ENCODE measurements at regions not wholly inside any gene's neighbourhood (a gene's known extent, or its start where the extent isn't known, plus 50 kb on each side); places are given as distances from the start of the nearest gene placed in this dataset.
"Not testable (repeated sequence)": the region's sequence is repeated elsewhere in the genome, so short reads cannot be mapped to it uniquely, and the experiment has no call there.

- DNase-seq, result no peak
- in situ Hi-C loops (cut with MboI; ENCODE audit: low pct_unique_long_range_greater_than_20kb, low sequenced_read_pairs), result no loop called here
These were observed 888.6 kb upstream of the NRXN1 start for GRCh38 chr2:51920509-51920908.

GRCh38 chr2:51919395-51919794, 887.5 kb upstream of the NRXN1 start:
- DNase-seq, result no peak
- in situ Hi-C loops (cut with MboI; ENCODE audit: low pct_unique_long_range_greater_than_20kb, low sequenced_read_pairs), result no loop called here

- DNase-seq, result no peak
- in situ Hi-C loops (cut with MboI; ENCODE audit: low pct_unique_long_range_greater_than_20kb, low sequenced_read_pairs), result no loop called here
These were observed 886.2 kb upstream of the NRXN1 start for GRCh38 chr2:51918113-51918512.

- no peak for DNase-seq
- in situ Hi-C loops (cut with MboI; ENCODE audit: low pct_unique_long_range_greater_than_20kb, low sequenced_read_pairs), result no loop called here
These were observed 871.8 kb upstream of the NRXN1 start for GRCh38 chr2:51903728-51904127.

- in situ Hi-C loops (cut with MboI; ENCODE audit: low pct_unique_long_range_greater_than_20kb, low sequenced_read_pairs), result no loop called here
- no peak for DNase-seq
These were observed 867.7 kb upstream of the NRXN1 start for GRCh38 chr2:51899643-51900042.

- DNase-seq; in situ Hi-C loops (cut with MboI; ENCODE audit: low pct_unique_long_range_greater_than_20kb, low sequenced_read_pairs): not testable (repeated sequence)
These were observed 862.7 kb upstream of the NRXN1 start for GRCh38 chr2:51894584-51894983.

GRCh38 chr2:51888120-51888519, 856.2 kb upstream of the NRXN1 start:
- in situ Hi-C loops (cut with MboI; ENCODE audit: low pct_unique_long_range_greater_than_20kb, low sequenced_read_pairs), result no loop called here
- DNase-seq, result no peak

- in situ Hi-C loops (cut with MboI; ENCODE audit: low pct_unique_long_range_greater_than_20kb, low sequenced_read_pairs), result no loop called here
- no peak for DNase-seq
These were observed 849.7 kb upstream of the NRXN1 start for GRCh38 chr2:51881673-51882072.

GRCh38 chr2:51880153-51880552, 848.2 kb upstream of the NRXN1 start:
- in situ Hi-C loops (cut with MboI; ENCODE audit: low pct_unique_long_range_greater_than_20kb, low sequenced_read_pairs), result no loop called here
- DNase-seq, result no peak

GRCh38 chr2:51866361-51866760, 834.4 kb upstream of the NRXN1 start:
- DNase-seq, result no peak
- in situ Hi-C loops (cut with MboI; ENCODE audit: low pct_unique_long_range_greater_than_20kb, low sequenced_read_pairs), result no loop called here

GRCh38 chr2:51859260-51859659, 827.3 kb upstream of the NRXN1 start:
- DNase-seq, result no peak
- in situ Hi-C loops (cut with MboI; ENCODE audit: low pct_unique_long_range_greater_than_20kb, low sequenced_read_pairs), result no loop called here

GRCh38 chr2:51855683-51856082, 823.8 kb upstream of the NRXN1 start:
- no peak for DNase-seq
- in situ Hi-C loops (cut with MboI; ENCODE audit: low pct_unique_long_range_greater_than_20kb, low sequenced_read_pairs), result no loop called here

GRCh38 chr2:51846796-51847195, 814.9 kb upstream of the NRXN1 start:
- no peak for DNase-seq
- in situ Hi-C loops (cut with MboI; ENCODE audit: low pct_unique_long_range_greater_than_20kb, low sequenced_read_pairs), result no loop called here

- in situ Hi-C loops (cut with MboI; ENCODE audit: low pct_unique_long_range_greater_than_20kb, low sequenced_read_pairs), result no loop called here
- no peak for DNase-seq
These were observed 814.1 kb upstream of the NRXN1 start for GRCh38 chr2:51846018-51846417.

GRCh38 chr2:51844596-51844995, 812.7 kb upstream of the NRXN1 start:
- DNase-seq, result no peak
- in situ Hi-C loops (cut with MboI; ENCODE audit: low pct_unique_long_range_greater_than_20kb, low sequenced_read_pairs), result no loop called here

- in situ Hi-C loops (cut with MboI; ENCODE audit: low pct_unique_long_range_greater_than_20kb, low sequenced_read_pairs), result no loop called here
- DNase-seq, result no peak
These were observed 797.5 kb upstream of the NRXN1 start for GRCh38 chr2:51829477-51829876.

GRCh38 chr2:51825823-51826222, 793.9 kb upstream of the NRXN1 start:
- DNase-seq, result no peak
- in situ Hi-C loops (cut with MboI; ENCODE audit: low pct_unique_long_range_greater_than_20kb, low sequenced_read_pairs), result no loop called here

- in situ Hi-C loops (cut with MboI; ENCODE audit: low pct_unique_long_range_greater_than_20kb, low sequenced_read_pairs), result no loop called here
- DNase-seq, result no peak
These were observed 781.3 kb upstream of the NRXN1 start for GRCh38 chr2:51813247-51813646.

GRCh38 chr2:51812138-51812866, 780.4 kb upstream of the NRXN1 start:
- in situ Hi-C loops (cut with MboI; ENCODE audit: low pct_unique_long_range_greater_than_20kb, low sequenced_read_pairs), result no loop called here
- DNase-seq, result no peak

GRCh38 chr2:51810197-51810596, 778.3 kb upstream of the NRXN1 start:
- no peak for DNase-seq
- in situ Hi-C loops (cut with MboI; ENCODE audit: low pct_unique_long_range_greater_than_20kb, low sequenced_read_pairs), result no loop called here

GRCh38 chr2:51807229-51807628, 775.3 kb upstream of the NRXN1 start:
- in situ Hi-C loops (cut with MboI; ENCODE audit: low pct_unique_long_range_greater_than_20kb, low sequenced_read_pairs), result no loop called here
- no peak for DNase-seq
